BLaER1 (cell line): ENCODE measurements at regions not wholly inside any gene's neighbourhood (a gene's known extent, or its start where the extent isn't known, plus 50 kb on each side); places are given as distances from the start of the nearest gene placed in this dataset.

Experiments used
- H3K27ac ChIP-seq: shearing (Covaris generic); formaldehyde crosslinking; 2 replicates; pipeline ENCODE4 v1.8.1; 2022
- H3K27me3 ChIP-seq: shearing (Covaris generic); formaldehyde crosslinking; 2 replicates; pipeline ENCODE4 v1.8.1; 2022
- H3K36me3 ChIP-seq: shearing (Covaris generic); formaldehyde crosslinking; 2 replicates; pipeline ENCODE4 v1.8.1; 2022
- H3K4me1 ChIP-seq: shearing (Covaris generic); formaldehyde crosslinking; 2 replicates; pipeline ENCODE4 v1.8.1; 2022
- H3K4me2 ChIP-seq: shearing (Covaris generic); formaldehyde crosslinking; 2 replicates; pipeline ENCODE4 v1.8.1; 2022
- H3K4me3 ChIP-seq: shearing (Covaris generic); formaldehyde crosslinking; 2 replicates; pipeline ENCODE4 v1.8.1; 2022
- H3K9ac ChIP-seq: shearing (Covaris generic); formaldehyde crosslinking; 2 replicates; pipeline ENCODE4 v1.8.1; 2022
- H3K9me3 ChIP-seq: shearing (Covaris generic); formaldehyde crosslinking; 2 replicates; pipeline ENCODE4 v1.8.1; 2022
- H4K20me1 ChIP-seq: shearing (Covaris generic); formaldehyde crosslinking; 2 replicates; pipeline ENCODE4 v1.8.1; 2022
- Cebpa-rat ChIP-seq: shearing (Covaris generic); IDR thresholded peaks from 2 replicates; pipeline ENCODE4 v1.8.1; 2022

DNA sequence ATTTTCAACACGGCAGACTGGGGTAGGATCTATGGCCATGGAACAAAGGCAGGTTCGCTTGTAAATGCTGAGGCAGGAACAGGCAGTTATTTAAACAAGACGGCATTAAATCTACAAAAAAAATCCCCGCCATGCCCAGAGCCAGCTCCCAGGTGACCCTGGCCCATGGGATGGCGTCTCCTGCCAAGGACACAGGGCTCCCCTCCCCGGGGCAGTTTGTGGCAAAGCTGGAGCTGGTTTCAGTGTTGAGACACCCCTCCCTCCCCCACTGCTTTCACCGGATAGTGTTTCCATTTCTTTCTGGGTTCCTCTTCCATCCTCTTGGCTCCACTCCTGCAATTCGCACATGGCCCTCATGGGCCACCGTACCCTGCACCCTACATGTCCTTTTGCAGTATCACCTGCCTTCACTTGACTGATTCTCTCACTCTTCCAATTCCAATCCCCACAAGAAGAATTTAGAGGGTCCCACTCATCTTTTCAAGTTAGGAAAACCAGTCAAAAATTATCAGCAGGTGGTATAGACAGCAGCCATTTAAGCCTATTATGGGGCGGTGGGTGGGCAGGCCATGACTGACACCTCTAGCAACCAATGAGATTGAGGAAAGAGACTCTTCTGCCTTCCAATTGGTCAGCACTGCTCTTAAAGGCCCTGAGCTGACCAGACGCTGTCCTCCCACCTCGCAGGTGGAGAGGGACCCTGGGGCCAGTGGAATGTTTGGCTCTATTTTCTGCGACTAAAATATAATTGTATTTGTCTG, 52.0 kb downstream of the OLIG1 start:
- TF ChIP-seq Cebpa-rat: no peak
- H4K20me1 ChIP-seq: no peaks in the 10 kb centered on the region
- peaks cover 36% of the 10 kb centered on the region for H3K4me1 ChIP-seq
- no peak overlapping the region for H3K4me3 ChIP-seq
- H3K27ac ChIP-seq: no peak overlapping the region
- H3K9ac ChIP-seq: no peak overlapping the region
- no peaks in the 10 kb centered on the region for H3K9me3 ChIP-seq
- H3K36me3 ChIP-seq: no peaks in the 10 kb centered on the region
- H3K4me2 ChIP-seq: no peak overlapping the region
- H3K27me3 ChIP-seq: no peaks in the 10 kb centered on the region

DNA sequence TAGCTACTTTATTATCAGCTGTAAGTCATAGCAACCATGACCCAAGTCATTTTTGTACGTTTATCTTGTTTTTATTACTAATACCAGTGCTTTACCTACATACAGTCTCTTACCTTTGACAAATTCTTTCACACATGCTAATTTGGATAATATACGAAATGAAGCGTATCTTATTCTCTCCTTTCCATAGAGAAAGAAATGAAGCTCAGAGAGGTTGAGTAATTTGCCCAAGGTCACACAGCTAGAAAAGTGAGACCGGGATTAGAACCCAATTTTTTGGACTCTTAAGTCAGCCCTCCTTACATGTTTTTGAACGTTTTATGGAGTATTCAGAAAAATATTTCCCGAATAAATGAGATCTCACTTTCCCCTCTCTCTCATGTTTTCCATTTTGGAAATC, 52.6 kb downstream of the OLIG1 start:
- TF ChIP-seq Cebpa-rat: no peak
- Histone ChIP-seq H3K27me3 (no peaks in the 10 kb centered on the region), H3K9ac (no peak overlapping the region), H3K36me3 (no peaks in the 10 kb centered on the region), H3K9me3 (no peaks in the 10 kb centered on the region), H3K4me2 (no peak overlapping the region), H3K4me1 (peaks cover 30% of the 10 kb centered on the region), H4K20me1 (no peaks in the 10 kb centered on the region), H3K4me3 (no peak overlapping the region), H3K27ac (no peak overlapping the region)

DNA sequence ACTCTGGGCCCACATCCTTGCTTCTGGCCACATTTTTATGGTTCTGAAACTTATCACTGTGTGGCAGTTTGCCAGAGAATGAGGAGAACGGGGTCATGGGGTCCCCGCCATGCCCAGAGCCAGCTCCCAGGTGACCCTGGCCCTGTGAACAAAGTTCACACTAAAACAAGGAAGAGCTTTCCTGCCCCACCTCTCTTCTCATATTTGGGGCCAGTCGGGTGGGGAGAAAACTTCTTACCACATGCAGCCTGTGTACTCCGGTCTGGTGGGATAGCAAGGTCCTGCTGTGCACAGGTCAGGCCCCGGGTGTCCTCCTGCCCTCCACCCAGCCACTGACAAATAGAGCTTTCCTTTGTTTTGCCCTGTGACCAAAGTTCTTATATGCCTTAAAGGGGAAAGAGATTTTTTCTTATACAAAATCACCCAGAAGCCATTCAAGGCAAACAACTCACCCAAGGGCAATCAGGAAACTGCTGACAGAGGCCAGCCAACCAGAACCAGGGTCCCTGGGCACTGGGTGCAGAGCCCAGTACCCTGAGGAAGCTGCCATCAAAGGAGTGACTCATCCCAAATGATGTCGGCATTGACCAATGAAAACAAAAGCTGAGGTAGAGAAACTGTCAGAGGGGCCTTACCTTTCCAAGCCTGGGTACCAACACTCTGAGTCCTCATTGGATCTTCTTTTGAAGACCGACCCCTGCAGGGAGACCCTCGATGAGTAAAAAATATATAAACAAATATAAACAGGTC, 53.6 kb downstream of the OLIG1 start:
- Histone ChIP-seq H3K4me1 (peaks cover 27% of the 10 kb centered on the region), H3K4me3 (no peak overlapping the region), H3K9me3 (no peaks in the 10 kb centered on the region), H3K4me2 (peak overlapping the region; percentile 60), H3K27me3 (no peaks in the 10 kb centered on the region), H3K27ac (0 out of 2 replicates have a peak overlapping the region, but pooled peaks have one; percentile 15), H3K36me3 (no peaks in the 10 kb centered on the region), H4K20me1 (no peaks in the 10 kb centered on the region), H3K9ac (no peak overlapping the region)
- TF ChIP-seq Cebpa-rat: no peak

DNA sequence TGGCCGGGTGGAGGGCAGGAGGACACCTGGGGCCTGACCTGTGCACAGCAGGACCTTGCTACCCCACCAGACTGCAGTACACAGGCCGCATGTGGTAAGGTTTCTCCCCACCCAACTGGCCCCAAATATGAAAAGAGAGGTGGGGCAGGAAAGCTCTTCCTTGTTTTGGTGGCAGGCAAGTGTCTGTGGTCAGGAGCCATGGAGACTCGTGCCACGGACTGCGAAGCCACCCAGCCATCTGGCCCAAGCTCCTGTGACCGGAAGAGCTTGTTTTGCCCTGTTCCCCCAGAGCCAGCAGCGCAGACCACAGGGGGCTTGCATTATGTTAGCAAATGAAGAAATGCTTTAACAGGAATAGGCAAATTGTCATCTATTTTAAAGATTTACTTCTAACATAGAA, 54.9 kb downstream of the OLIG1 start:
- Histone ChIP-seq H3K36me3 (no peaks in the 10 kb centered on the region), H3K27me3 (no peaks in the 10 kb centered on the region), H3K9ac (peak overlapping the region; percentile 16; the same call in 1 of the 2 replicates), H4K20me1 (no peaks in the 10 kb centered on the region), H3K4me1 (peaks cover 27% of the 10 kb centered on the region), H3K4me2 (peak overlapping the region; percentile 60), H3K9me3 (no peaks in the 10 kb centered on the region), H3K27ac (no peak overlapping the region), H3K4me3 (no peak overlapping the region)
- no peak for TF ChIP-seq Cebpa-rat

DNA sequence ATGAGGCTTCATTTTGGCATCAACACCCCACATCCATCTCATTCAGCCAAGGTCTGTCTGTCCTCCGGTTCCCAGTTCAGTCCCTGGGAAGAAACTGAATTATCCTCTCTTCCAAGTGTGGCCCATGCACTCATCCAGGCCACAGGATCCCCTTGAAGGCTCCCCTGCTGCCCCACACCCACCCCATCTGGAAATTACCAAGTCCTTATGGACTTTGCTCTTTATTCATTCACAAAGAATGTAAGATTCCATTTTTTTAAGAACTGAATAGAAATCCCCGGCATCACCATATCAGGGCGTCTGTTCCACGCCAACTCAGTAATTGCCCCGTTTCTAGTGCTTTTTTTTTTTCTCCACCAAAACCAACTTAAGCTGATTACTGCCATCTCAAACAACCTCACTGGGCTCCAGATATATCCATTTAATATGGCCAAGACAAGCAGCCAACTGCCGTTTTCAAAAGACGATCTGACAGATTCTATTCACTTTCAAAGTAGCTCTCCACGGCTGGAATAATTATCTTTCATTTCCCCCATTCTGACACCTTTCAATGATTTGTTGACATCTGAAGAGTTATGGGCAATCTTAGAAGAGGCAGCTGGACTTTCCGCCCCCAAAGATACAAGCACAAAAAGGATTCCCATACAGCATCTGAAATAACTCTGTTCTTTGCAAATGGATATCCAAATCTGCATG, 55.9 kb downstream of the OLIG1 start:
- no peak for TF ChIP-seq Cebpa-rat
- Histone ChIP-seq H4K20me1 (no peaks in the 10 kb centered on the region), H3K4me3 (no peak overlapping the region), H3K27ac (no peak overlapping the region), H3K4me1 (peaks cover 27% of the 10 kb centered on the region), H3K9me3 (no peaks in the 10 kb centered on the region), H3K9ac (no peak overlapping the region), H3K4me2 (no peak overlapping the region), H3K36me3 (no peaks in the 10 kb centered on the region), H3K27me3 (no peaks in the 10 kb centered on the region)

DNA sequence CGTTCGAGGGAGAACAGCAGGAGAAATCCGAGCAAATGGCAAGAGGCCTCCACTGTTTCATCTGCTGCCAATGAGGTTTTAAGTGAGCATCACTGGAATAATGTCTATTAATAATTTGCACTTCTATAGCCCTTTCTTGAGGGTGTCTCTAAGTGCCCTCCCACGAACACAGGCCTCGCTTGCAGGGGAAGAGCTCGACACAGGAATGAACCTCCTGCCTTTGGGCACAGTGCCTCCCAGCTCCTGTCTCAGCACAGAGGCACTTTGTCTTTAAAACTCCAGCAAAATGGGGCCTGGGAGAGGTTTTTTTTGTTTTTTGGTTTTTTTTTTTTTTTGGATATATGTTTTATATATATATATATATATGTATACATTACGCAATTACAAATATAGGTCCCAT, 56.6 kb downstream of the OLIG1 start:
- no peak overlapping the region for H3K27ac ChIP-seq
- no peaks in the 10 kb centered on the region for H3K9me3 ChIP-seq
- peaks cover 27% of the 10 kb centered on the region for H3K4me1 ChIP-seq
- H3K4me3 ChIP-seq: no peak overlapping the region
- no peaks in the 10 kb centered on the region for H3K27me3 ChIP-seq
- TF ChIP-seq Cebpa-rat: no peak
- H4K20me1 ChIP-seq: no peaks in the 10 kb centered on the region
- no peaks in the 10 kb centered on the region for H3K36me3 ChIP-seq
- no peak overlapping the region for H3K9ac ChIP-seq
- no peak overlapping the region for H3K4me2 ChIP-seq

DNA sequence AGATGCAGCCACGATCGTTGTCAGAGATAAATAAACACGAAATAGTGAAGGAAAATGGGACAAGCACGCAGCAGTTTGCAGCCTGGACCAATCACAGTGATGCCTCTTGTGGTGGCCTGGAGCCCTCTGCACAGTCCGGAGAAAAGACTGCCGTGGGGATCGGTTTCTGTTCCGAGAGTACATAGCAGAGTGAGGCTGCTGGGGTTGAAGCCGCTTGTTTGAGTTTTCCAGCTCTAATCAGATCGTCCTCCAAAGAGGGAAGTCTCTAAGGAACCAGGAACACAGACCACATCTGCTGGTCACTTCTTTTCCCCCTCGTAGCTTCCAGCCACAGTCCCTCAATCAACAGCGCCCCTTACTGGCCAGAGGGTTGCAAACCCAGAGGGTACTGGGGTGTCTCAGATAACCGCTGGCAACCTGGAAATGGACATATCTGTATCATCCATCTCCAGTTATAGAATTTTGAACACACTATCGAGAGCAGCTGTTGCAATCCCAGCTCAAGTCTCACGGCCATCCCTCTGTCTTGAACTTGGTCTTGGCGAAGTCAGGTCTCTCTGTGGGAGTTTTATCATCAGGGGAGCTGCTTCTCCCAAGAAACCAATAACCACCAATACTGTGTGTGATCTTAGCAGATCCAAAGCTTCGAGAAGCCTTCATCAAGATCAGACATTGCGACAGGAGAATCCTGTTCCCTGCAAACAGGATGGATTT, 57.4 kb downstream of the OLIG1 start:
- peak overlapping the region; percentile 39 for H3K4me2 ChIP-seq
- H3K36me3 ChIP-seq: no peaks in the 10 kb centered on the region
- no peaks in the 10 kb centered on the region for H4K20me1 ChIP-seq
- no peaks in the 10 kb centered on the region for H3K27me3 ChIP-seq
- TF ChIP-seq Cebpa-rat: no peak
- no peaks in the 10 kb centered on the region for H3K9me3 ChIP-seq
- peaks cover 27% of the 10 kb centered on the region for H3K4me1 ChIP-seq
- no peak overlapping the region for H3K9ac ChIP-seq
- no peak overlapping the region for H3K4me3 ChIP-seq
- H3K27ac ChIP-seq: no peak overlapping the region

DNA sequence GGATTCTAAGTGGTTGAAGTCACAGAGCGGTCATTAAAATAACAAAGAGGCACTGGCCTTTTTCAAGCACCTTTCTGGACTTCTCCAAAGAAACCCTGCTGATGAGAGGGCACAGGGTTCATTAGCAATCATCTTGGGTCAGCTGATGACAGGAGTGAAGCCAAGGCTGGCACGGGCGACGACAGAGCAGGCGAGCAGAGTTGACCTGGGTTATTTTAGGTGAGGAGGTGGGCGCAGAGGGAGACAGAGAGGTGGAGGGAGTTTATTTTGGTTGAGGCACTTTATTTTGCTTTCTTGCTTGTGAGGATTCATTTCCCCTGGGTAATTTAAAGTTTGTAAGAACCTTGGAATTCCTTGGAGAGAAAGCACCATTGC, 57.9 kb downstream of the OLIG1 start:
- Histone ChIP-seq H3K4me3 (no peak overlapping the region), H3K9me3 (no peaks in the 10 kb centered on the region), H3K4me2 (no peak overlapping the region), H3K27me3 (no peaks in the 10 kb centered on the region), H3K9ac (no peak overlapping the region), H3K27ac (no peak overlapping the region), H4K20me1 (no peaks in the 10 kb centered on the region), H3K36me3 (no peaks in the 10 kb centered on the region), H3K4me1 (peaks cover 25% of the 10 kb centered on the region)
- no peak for TF ChIP-seq Cebpa-rat

DNA sequence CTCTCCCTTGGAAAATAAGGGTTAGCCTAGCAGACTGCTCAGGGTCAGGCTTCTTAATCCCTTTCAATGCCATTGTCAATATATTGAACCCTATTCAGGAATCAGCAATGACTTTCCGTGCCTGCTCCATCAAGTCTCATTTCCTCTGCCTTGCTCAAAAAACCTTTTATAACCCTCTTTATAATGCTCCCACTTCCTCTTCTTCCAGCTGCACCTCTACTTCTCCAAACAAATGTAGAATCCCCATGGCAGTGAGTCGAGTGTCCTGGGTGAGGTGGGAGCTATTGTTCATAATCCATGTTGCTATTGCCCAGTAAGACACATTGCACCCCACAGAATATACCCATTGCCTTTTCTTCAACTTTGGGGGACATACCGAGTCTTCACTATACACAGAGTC, 58.6 kb downstream of the OLIG1 start:
- Histone ChIP-seq H3K36me3 (no peaks in the 10 kb centered on the region), H3K9ac (no peak overlapping the region), H3K9me3 (no peaks in the 10 kb centered on the region), H4K20me1 (no peaks in the 10 kb centered on the region), H3K4me2 (no peak overlapping the region), H3K27ac (no peak overlapping the region), H3K4me3 (no peak overlapping the region), H3K4me1 (peaks cover 19% of the 10 kb centered on the region), H3K27me3 (no peaks in the 10 kb centered on the region)
- TF ChIP-seq Cebpa-rat: no peak
